ENCODE measurements at regions not wholly inside any gene's neighbourhood (a gene's known extent, or its start where the extent isn't known, plus 50 kb on each side); places are given as distances from the start of the nearest gene placed in this dataset.
"Not testable (repeated sequence)": the region's sequence is repeated elsewhere in the genome, so short reads cannot be mapped to it uniquely, and the experiment has no call there.

DNA sequence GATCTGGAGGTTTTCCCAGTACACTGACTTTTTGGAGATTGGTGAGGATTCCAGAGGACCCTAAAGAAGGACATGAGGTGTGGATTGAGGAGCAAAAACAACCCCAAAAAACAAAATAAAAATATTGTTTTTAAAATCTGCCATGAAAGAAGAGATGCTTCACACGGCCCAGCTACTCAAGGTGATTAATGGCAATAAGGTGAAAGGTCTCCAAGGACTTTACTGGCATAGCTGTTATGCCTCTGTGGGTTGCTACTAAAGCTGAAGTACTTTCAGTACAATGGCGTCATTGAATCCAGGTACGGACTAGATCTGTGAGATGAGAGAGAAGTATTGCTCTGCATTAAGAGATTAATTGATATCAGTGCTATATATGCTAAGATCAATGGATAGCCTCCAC, 606.4 kb downstream of the TDRD15 start:
- no peak for DNase-seq

DNA sequence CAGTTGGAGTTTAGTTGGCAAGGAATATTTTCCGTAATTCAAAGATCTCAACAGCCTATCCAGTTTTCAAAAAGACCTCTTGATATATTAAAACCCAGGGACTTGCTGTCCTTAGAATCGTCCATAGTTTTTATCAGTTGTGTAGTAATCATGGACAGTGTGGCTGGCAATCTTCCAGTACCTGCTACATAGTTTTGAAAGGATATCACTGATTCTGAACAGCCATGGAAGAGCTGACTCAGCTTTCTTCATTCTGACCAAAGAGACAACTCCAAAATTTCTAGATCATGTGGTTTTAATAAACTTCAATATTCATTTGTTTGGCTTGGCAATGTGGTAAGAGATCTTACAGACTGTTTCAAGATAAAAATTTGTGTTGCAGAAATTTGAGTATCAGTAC, 616.7 kb downstream of the TDRD15 start:
- DNase-seq, result no peak

DNA sequence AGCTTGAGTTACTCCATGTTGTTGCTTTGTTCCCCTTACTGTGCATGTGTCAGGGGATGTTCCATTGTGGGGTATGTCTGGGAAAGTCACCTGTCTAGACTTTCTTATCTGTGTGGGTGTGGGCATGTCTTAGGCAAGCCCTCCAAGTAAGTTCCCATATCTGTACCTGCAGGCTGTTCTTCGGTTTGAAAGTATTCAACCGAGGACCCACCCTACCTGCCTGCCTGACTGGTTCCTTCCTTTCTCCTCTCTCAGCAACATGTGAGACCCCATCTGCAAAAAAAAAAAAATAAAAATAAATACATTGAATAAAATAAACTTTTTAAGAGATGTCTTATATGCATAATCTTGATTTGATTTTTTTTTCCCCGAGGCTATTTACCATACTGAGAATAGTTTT, 622.7 kb downstream of the TDRD15 start:
- DNase-seq, result no peak

DNA sequence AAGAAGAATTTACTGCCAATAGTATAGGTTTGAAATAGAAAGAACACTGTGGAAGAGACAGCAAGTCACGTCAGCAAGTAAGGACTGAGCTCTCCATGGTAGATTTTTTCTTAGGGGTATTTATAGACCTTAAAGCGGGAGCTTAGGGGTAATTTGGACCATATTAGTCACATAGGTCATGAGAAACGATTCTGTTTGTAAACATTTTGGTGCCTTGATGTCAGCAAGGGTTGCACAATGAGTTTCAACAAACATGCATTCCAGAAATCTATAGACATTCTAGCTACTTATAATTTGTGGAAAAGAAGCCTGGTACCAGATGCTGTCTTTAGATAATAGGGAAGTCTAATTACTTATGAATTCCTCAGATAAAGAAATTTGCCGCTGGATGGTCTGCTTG, 624.7 kb downstream of the TDRD15 start:
- no peak for DNase-seq

DNA sequence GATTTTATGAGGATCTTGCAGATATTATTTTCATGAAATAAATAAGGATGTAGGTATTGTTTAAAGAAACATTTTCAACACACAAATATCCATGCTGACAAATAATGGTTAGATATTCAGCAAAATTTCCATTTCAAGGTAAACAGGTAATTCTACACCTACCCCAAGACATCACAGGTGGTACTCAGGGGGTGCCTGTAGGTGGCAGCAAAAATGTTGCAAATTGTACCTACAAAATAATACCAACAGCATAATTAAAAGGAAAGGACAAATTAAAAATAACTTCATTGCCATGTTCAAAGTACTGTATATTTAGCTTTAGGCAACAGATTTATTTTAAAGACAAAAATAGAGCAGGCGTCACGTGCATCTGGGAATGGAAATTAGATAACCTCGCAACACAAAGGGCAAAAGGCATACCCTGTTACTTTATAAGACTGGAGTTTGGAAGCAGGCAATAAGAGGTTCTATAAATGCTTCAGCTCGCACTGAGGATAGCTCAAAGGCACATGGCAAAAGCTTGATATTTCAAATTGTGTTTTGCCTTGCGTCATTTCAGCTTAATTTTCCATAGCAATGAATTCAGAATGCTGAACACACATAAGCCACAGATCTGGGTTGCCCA, 630.5 kb downstream of the TDRD15 start:
- no peak for DNase-seq

DNA sequence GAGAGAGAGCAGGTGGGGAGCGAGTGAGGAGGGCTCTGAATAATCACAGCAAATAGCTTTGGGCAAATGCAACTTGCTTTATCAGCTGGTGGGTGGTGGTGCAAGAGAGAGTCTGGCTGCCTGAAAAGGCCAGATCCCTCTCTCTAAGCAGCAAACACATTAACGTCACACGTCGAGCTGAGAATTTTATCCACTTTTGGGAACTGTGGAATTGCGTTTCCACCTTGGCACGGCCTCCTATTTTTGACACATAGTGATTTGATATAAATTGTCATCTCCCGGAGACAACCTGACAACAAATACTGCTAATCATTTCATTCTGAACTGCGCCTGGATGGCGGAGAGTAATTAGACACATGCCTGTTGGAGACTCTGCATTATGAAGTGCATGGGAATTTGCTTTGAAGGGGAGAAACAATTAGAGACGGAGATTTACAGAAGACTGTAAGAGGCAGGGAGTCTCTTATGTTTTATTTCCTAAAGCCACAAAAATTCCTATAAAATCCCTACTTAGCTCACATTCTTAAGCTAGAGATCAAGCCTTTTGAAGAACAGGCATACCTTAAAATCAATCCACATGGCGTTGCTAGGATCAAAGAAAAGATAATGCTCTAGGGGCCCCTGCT, 634.1 kb downstream of the TDRD15 start:
- DNase-seq, result no peak

GRCh38 chr2:21759819-21760218, 636.1 kb downstream of the TDRD15 start:
- DNase-seq, result no peak

DNA sequence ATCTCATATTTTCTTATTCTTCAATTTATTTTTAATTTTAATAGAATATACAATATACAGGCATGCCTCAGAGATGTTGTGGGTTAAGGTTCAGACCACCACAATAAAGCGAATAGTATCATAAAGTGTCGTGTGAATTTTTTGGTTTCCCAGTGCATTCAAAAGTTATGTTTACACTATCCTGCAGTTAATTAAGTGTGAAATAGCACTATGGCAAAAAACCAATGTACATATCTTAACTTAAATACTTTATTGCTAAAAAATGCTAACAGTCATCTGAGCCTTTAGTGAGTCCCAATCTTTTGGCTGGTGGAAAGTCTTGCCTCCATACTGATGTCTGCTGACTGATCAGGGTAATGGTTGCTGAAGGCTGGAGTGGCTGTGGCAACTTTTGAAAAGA, 637.6 kb downstream of the TDRD15 start:
- DNase-seq, result no peak

DNA sequence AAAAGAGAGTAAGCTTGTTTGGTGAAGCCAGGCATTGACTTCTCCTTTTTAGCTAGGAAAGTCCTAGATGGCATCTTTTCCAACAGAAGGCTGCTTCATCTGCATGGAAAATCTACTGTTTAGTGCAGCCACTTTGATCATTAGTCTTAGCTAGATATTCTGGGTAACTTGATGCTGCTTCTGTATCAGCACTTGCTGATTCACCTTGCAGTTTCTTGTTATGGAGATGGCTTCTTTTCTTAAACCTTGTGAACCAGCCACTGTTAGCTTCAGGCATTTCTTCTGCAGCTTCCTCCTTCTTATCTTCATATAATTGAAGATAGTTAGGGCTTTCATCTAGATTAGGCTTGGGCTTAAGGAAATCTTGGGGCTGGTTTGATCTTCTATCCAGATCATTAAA, 639.7 kb downstream of the TDRD15 start:
- no peak for DNase-seq

GRCh38 chr2:21770787-21771186, 647.0 kb downstream of the TDRD15 start:
- no peak for DNase-seq

DNA sequence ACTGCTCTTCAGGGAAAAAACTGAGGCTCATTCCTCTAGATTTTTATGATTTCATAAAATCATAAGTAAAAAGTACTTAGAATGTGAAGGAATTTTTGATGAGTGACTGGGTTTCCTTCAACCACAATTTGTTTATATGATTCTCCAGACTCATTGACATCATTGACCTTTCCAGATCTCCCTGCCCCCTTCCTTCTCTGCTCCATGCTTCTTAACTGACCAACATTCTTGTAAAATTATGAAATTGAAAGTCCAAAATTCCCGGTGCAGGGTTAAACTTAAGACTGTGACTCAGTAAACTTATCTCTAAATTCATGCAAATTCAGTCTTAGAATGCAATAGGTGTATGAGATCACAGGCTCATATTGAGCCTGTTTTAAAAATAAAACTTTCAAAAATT, 648.9 kb downstream of the TDRD15 start:
- no peak for DNase-seq

- DNase-seq, result no peak
Observed at GRCh38 chr2:21773168-21773567, 649.4 kb downstream of the TDRD15 start.

GRCh38 chr2:21774691-21775368, 651.1 kb downstream of the TDRD15 start:
- no peak for DNase-seq

DNA sequence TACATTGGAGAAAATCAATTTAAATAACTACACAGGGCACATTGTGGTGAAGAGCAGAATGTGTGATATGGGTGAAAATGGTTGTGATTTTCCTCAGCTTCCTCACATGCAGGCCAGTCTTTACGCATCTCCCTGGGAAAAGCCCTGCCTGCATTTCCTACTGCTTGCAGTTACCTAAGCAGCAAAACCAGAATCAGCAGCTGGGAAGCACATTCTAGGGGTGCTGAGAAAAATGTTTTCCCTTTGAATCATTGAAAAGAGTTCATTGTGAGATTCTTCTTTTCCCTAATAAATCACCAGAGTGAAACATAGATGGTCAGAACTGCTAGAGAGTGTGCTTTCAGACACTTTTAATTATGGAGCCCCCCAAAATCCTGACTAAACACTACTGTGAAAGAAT, 656.0 kb downstream of the TDRD15 start:
- DNase-seq, result no peak

DNA sequence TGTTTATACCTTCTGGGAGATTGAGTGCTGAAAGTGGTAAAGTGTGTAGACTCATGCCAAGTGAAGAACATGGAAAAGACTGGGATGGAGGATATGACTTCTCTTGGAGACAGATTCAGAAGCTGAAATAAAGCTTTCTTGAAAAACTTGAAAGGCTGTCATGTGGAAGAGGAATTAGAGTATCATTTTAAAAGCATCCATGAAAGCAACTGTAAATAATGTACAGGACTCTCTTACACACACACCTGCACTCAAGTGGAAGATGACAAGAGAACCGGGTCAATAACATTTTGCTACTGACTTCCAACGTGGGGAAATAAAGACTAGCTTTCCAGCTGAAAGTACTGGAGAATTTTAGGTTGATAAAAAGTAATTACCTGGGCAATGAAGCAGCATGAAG, 658.2 kb downstream of the TDRD15 start:
- no peak for DNase-seq

GRCh38 chr2:21782866-21783265, 659.1 kb downstream of the TDRD15 start:
- DNase-seq, result no peak

- no peak for DNase-seq
Observed at GRCh38 chr2:21787941-21788340, 664.2 kb downstream of the TDRD15 start.

- DNase-seq, result not testable (repeated sequence)
Observed at GRCh38 chr2:21790311-21790710, 666.5 kb downstream of the TDRD15 start.

GRCh38 chr2:21792571-21792970, 668.8 kb downstream of the TDRD15 start:
- DNase-seq, result no peak

DNA sequence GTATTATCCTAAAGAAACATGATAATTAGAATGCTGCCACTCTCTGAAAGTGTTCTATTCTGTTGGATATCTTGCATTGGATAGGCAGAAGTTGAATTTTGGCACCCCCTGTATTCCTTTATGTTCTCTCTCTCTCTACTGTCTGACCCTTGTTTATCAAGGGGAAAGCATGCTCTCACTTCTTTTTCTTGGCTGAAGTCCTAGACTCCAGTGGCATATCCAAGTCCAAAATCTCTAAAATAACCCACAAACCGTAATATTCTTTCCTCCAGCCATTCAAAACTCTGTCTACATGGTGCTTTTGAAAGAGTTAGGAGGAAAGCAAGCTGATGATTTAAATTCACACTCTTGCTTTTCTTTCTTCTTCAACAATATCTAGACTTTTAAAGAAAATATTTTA, 669.7 kb downstream of the TDRD15 start:
- no peak for DNase-seq

DNA sequence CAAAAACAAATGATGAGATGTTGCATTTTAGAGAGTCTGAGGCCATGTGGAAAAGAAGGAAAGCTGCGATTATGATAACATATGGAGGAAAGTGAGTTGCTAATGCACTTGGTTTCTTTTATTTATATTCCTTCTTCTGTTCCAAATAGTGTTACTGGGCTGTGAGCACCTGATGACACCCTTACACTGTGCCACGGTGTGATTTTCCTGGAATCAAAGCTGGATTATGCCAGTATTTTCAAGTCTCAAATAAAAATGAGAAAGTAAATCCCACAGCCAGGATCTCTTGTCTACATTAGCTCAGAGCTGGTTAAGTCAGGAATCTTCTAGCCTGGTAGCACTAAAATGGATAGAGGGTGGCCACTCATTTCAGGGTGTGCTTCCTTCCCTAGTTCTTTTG, 670.8 kb downstream of the TDRD15 start:
- no peak for DNase-seq

- DNase-seq, result no peak
Observed at GRCh38 chr2:21800356-21800755, 676.6 kb downstream of the TDRD15 start.

DNA sequence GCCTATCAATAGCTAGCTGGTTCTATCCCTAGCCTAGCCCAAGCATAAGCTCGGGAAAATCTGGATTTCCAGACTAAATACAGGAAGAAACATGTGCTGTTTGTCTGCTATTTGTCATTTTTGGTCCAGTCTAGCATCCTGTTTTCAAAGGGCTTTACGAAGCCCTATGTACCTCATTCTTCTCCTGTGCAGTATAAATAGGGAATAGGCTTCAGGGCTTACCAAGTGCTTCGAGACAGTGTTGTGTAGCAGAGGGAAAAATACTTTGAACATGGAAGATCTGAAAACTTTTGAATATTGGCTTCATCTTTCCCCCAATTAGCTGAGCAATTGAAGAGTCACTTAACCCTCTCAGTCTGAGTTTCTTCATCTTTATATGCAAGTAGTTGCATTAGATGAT, 679.8 kb downstream of the TDRD15 start:
- DNase-seq, result no peak

- no peak for DNase-seq
Observed at GRCh38 chr2:21804151-21804550, 680.4 kb downstream of the TDRD15 start.

- DNase-seq, result no peak
Observed at GRCh38 chr2:21811541-21811940, 687.8 kb downstream of the TDRD15 start.
